HCT116 (cell line): ENCODE measurements at regions not wholly inside any gene's neighbourhood (a gene's known extent, or its start where the extent isn't known, plus 50 kb on each side); places are given as distances from the start of the nearest gene placed in this dataset.

ENCODE experiments used
- ATAC-seq: fragments of 200-7000 bp; cut with Tn5 transposase; 2 replicates; pipeline ENCODE4 v1.9.1; 2020; ENCODE audit warnings: mild to moderate bottlenecking, moderate library complexity
- BruUV-seq: library from RNA; stranded (reverse); fragments of 400-500 nt; replicated peaks from 2 replicates; lab custom pipeline; 2021; lab: Mats Ljungman, UMichigan
- CTCF ChIA-PET: fragments of 300-600 bp; sonication (Branson Sonifier 250); formaldehyde crosslinking; loops from one replicate; lab custom pipeline; 2021; ENCODE audit warnings: antibody characterized with exemption; lab: Charles Lee
- POLR2A ChIA-PET: fragments of 300-600, 350-600 bp; sonication (Branson Sonifier 250); formaldehyde crosslinking; loops from one replicate; lab custom pipeline; 2021; ENCODE audit warnings: antibody characterized with exemption; lab: Charles Lee
- RAD21 ChIA-PET, 2 experiments: fragments of 300-600 bp; sonication (Branson Sonifier 250); formaldehyde crosslinking; loops; one replicate each; lab custom pipeline; 2023; ENCODE audit warnings: low total read pairs in 2 of 2; ENCODE audit not compliant: uncharacterized antibody in 2 of 2, unreplicated experiment in 2 of 2, low non-redundant PET in 1 of 2; lab: Charles Lee
- DNase-seq: peaks from one replicate; pipeline ENCODE4 v3.0.0-alpha.2; 2010; ENCODE audit warnings: low read depth, low spot score
- H2AFZ ChIP-seq: fragments of 200-600 bp; shearing (Covaris generic), sonication (generic); 2 replicates; pipeline ENCODE4 v1.6.1; 2017; ENCODE audit warnings: low read depth, mixed run types, mixed read lengths, antibody characterized with exemption, low read length; ENCODE audit not compliant: poor library complexity, severe bottlenecking
- H3K27ac ChIP-seq: 2 replicates; pipeline ENCODE4 v1.5.1; 2012; ENCODE audit warnings: low read depth, low read length
- H3K27me3 ChIP-seq: fragments of 200-600 bp; sonication (generic); 2 replicates; pipeline ENCODE4 v1.6.1; 2016; ENCODE audit warnings: mixed run types, low read length, mixed read lengths; ENCODE audit not compliant: insufficient read depth
- H3K36me3 ChIP-seq, 2 experiments: fragments of 200-500 bp in 1 of 2; fragments of 200-600 bp in 1 of 2; sonication (Bioruptor generic) in 1 of 2; sonication (generic) in 1 of 2; 2 replicates each; pipeline versions ENCODE4 v1.5.1 to v1.6.1; 2014 to 2016; ENCODE audit warnings: low read length in 2 of 2, inconsistent platforms in 1 of 2, mixed read lengths in 1 of 2, mixed run types in 1 of 2; ENCODE audit not compliant: insufficient read depth in 2 of 2, control insufficient read depth in 1 of 2
- H3K4me1 ChIP-seq, 2 experiments: fragments of 200-600 bp in 1 of 2; sonication (generic) in 1 of 2; 2 replicates each; pipeline versions ENCODE4 v1.5.1 to v1.6.1; 2012 to 2017; ENCODE audit warnings: low read length in 2 of 2, inconsistent platforms in 1 of 2, mild to moderate bottlenecking in 1 of 2, mixed read lengths in 1 of 2, mixed run types in 1 of 2, moderate library complexity in 1 of 2; ENCODE audit not compliant: insufficient read depth in 2 of 2, control insufficient read depth in 1 of 2
- H3K4me2 ChIP-seq: fragments of 200-600 bp; sonication (generic); 2 replicates; pipeline ENCODE4 v1.6.1; 2017; ENCODE audit warnings: mixed run types, low read length, mixed read lengths
- H3K4me3 ChIP-seq, 2 experiments: fragments of 200-600 bp in 1 of 2; sonication (generic) in 1 of 2; replicated peaks in 1 of 2; 2 replicates each; pipeline ENCODE4 v1.5.1; 2011 to 2016; ENCODE audit warnings: low read length in 2 of 2, control low read depth in 1 of 2, low read depth in 1 of 2, mild to moderate bottlenecking in 1 of 2, mixed read lengths in 1 of 2, mixed run types in 1 of 2
- H3K79me2 ChIP-seq: fragments of 200-600 bp; sonication (generic); 2 replicates; pipeline ENCODE4 v1.6.1; 2017; ENCODE audit warnings: mild to moderate bottlenecking, mixed run types, low read length, moderate library complexity, mixed read lengths; ENCODE audit not compliant: insufficient read depth
- H3K9ac ChIP-seq: fragments of 200-600 bp; sonication (generic); 2 replicates; pipeline ENCODE4 v1.6.1; 2016; ENCODE audit warnings: low read length, mixed read lengths
- H3K9me2 ChIP-seq: fragments of 200-600 bp; sonication (generic), shearing (Covaris generic); 2 replicates; pipeline ENCODE4 v1.6.1; 2017; ENCODE audit warnings: mixed run types, mild to moderate bottlenecking, moderate library complexity; ENCODE audit not compliant: insufficient read depth
- H3K9me3 ChIP-seq, 2 experiments: fragments of 200-500 bp in 1 of 2; fragments of 200-600 bp in 1 of 2; sonication (Bioruptor generic) in 1 of 2; sonication (generic) in 1 of 2; 2 replicates each; pipeline ENCODE4 v1.6.1; 2014 to 2017; ENCODE audit warnings: low read length in 2 of 2, mixed read lengths in 2 of 2, inconsistent platforms in 1 of 2, low read depth in 1 of 2, mild to moderate bottlenecking in 1 of 2, mixed run types in 1 of 2, moderate library complexity in 1 of 2; ENCODE audit not compliant: control insufficient read depth in 1 of 2, insufficient read depth in 1 of 2
- H4K20me1 ChIP-seq: fragments of 200-600 bp; sonication (generic), shearing (Covaris generic); 2 replicates; pipeline ENCODE4 v1.6.1; 2017; ENCODE audit warnings: mixed run types, mild to moderate bottlenecking, moderate library complexity; ENCODE audit not compliant: insufficient read depth
- CBX3 ChIP-seq: IDR thresholded peaks from 2 replicates; pipeline ENCODE4 v1.6.1; 2012; ENCODE audit warnings: low read depth
- EGR1 ChIP-seq: IDR thresholded peaks from 2 replicates; pipeline ENCODE4 v1.6.1; 2012; ENCODE audit warnings: low read depth
- EZH2 ChIP-seq: fragments of 200-600 bp; sonication (generic); IDR thresholded peaks from 2 replicates; pipeline ENCODE4 v1.6.1; 2017; ENCODE audit warnings: antibody characterized with exemption, mixed run types
- FOSL1 ChIP-seq: IDR thresholded peaks from 2 replicates; pipeline ENCODE4 v1.6.1; 2012; ENCODE audit warnings: low read depth
- JUND ChIP-seq: IDR thresholded peaks from 2 replicates; pipeline ENCODE4 v1.6.1; 2012
- POLR2A ChIP-seq: IDR thresholded peaks from 2 replicates; pipeline ENCODE4 v1.7.0; 2011; ENCODE audit warnings: borderline replicate concordance; ENCODE audit not compliant: insufficient read depth, insufficient read length; ENCODE audit errors: extremely low read depth
- POLR2AphosphoS5 ChIP-seq: IDR thresholded peaks from 2 replicates; pipeline ENCODE4 v1.6.1; 2011; ENCODE audit warnings: mild to moderate bottlenecking, low read depth, low read length, moderate library complexity
- RAD21 ChIP-seq: IDR thresholded peaks from 2 replicates; pipeline ENCODE4 v1.6.1; 2012; ENCODE audit warnings: low read depth, mild to moderate bottlenecking
- SRF ChIP-seq: IDR thresholded peaks from 2 replicates; pipeline ENCODE4 v1.6.1; 2012; ENCODE audit warnings: low read depth
- TCF7L2 ChIP-seq: IDR thresholded peaks from 2 replicates; pipeline ENCODE4 v1.7.0; 2011; ENCODE audit warnings: borderline replicate concordance, inconsistent platforms; ENCODE audit not compliant: insufficient read depth, insufficient read length; ENCODE audit errors: extremely low read depth
- YY1 ChIP-seq: IDR thresholded peaks from 2 replicates; pipeline ENCODE4 v1.6.1; 2011; ENCODE audit warnings: low read length, low read depth, moderate library complexity, mild to moderate bottlenecking; ENCODE audit not compliant: insufficient replicate concordance; ENCODE audit errors: extremely low read depth
- intact Hi-C: fragments of 100-400 bp; cut with micrococcal nuclease; formaldehyde crosslinking; loops from 2 replicates; pipeline ENCODE4 v1.10.0; 2022
- TF ChIP-seq, protein P1 (sequence below): IDR thresholded peaks from 2 replicates; pipeline ENCODE4 v1.6.1; 2012
- TF ChIP-seq, protein P2 (sequence below), 3 experiments: fragments of 200-600 bp in 1 of 3; sonication (generic) in 1 of 3; IDR thresholded peaks in 2 of 3; conservative IDR thresholded peaks in 1 of 3; 2 replicates each; pipeline ENCODE4 v1.5.1; 2012 to 2017; ENCODE audit warnings: low read depth in 2 of 3, low read length in 2 of 3, antibody characterized with exemption in 1 of 3, borderline replicate concordance in 1 of 3, control low read depth in 1 of 3, mild to moderate bottlenecking in 1 of 3, mixed read lengths in 1 of 3, mixed run types in 1 of 3, moderate library complexity in 1 of 3; ENCODE audit not compliant: insufficient read depth in 1 of 3
- TF ChIP-seq, protein P3 (sequence below): IDR thresholded peaks from 2 replicates; pipeline ENCODE4 v1.6.1; 2012

DNA sequence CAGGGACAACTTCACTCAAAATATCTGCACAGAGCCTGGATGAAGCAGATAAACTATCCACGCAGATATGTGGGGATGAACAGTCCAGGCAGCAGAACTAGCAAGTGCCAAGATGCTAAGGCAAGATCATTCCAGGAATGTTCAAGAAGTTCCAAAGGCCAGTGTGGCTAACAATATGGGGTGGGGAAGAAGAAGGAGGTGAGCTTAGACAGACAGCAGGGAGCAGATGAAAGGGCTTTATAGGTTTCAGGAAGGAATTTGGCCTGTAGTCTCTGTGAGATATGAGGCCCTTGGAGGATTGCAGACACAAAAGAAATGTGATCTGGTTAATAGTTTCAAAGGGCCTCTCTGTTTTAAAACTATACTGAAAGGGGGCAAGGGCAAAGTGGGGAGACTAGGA, 63.5 kb upstream of the PPM1H start:
- TF ChIP-seq SRF (no peak), POLR2AphosphoS5 (no peak), EGR1 (no peak), POLR2A (no peak), JUND (no peak), CBX3 (no peak), EZH2 (no peak), TCF7L2 (no peak), YY1 (no peak), RAD21 (no peak), FOSL1 (no peak)
- TF ChIP-seq, protein P1, sequence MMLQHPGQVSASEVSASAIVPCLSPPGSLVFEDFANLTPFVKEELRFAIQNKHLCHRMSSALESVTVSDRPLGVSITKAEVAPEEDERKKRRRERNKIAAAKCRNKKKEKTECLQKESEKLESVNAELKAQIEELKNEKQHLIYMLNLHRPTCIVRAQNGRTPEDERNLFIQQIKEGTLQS = no peak
- TF ChIP-seq, protein P2, sequence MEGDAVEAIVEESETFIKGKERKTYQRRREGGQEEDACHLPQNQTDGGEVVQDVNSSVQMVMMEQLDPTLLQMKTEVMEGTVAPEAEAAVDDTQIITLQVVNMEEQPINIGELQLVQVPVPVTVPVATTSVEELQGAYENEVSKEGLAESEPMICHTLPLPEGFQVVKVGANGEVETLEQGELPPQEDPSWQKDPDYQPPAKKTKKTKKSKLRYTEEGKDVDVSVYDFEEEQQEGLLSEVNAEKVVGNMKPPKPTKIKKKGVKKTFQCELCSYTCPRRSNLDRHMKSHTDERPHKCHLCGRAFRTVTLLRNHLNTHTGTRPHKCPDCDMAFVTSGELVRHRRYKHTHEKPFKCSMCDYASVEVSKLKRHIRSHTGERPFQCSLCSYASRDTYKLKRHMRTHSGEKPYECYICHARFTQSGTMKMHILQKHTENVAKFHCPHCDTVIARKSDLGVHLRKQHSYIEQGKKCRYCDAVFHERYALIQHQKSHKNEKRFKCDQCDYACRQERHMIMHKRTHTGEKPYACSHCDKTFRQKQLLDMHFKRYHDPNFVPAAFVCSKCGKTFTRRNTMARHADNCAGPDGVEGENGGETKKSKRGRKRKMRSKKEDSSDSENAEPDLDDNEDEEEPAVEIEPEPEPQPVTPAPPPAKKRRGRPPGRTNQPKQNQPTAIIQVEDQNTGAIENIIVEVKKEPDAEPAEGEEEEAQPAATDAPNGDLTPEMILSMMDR (IDR thresholded peaks at IDR 0.05 in 2 of 3, conservative IDR thresholded peaks at IDR 0.05 in 1 of 3; ENCODE audit: borderline replicate concordance in 1 of 3, insufficient read depth in 1 of 3, low read depth in 2 of 3, low read length in 2 of 3) = no peak
- TF ChIP-seq, protein P3, sequence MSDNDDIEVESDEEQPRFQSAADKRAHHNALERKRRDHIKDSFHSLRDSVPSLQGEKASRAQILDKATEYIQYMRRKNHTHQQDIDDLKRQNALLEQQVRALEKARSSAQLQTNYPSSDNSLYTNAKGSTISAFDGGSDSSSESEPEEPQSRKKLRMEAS = no peak
- TF ChIP-seq, all 23 proteins: peak for 0
- Histone ChIP-seq H3K9me2 (no peaks in the 10 kb centered on the region), H4K20me1 (no peaks in the 10 kb centered on the region), H3K27me3 (no peaks in the 10 kb centered on the region), H3K4me1 (no peaks in the 10 kb centered on the region), H3K36me3 (no peaks in the 10 kb centered on the region), H2AFZ (no peak overlapping the region), H3K27ac (no peak overlapping the region), H3K4me2 (no peak overlapping the region), H3K79me2 (no peaks in the 10 kb centered on the region), H3K4me3 (no peak overlapping the region), H3K9ac (no peak overlapping the region), H3K9me3 (no peaks in the 10 kb centered on the region)
- BruUV-seq = no TSS peak
- CTCF ChIA-PET = no interaction called here
- DNase-seq (no peak), ATAC-seq (no peak)
- intact Hi-C loops = no loop called here
- RAD21 ChIA-PET = no interaction called here
- POLR2A ChIA-PET = no interaction called here
